Left kidney (tissue), 1 donor: ENCODE measurements at regions not wholly inside any gene's neighbourhood (a gene's known extent, or its start where the extent isn't known, plus 50 kb on each side); places are given as distances from the start of the nearest gene placed in this dataset.

Experiments used
- DNase-seq: peaks from one replicate; pipeline ENCODE4 v3.0.0-alpha.2; 2013

- no peak for DNase-seq
Measured at GRCh38 chr15:31151301-31152233, 50.0 kb upstream of the TRPM1 start.

- DNase-seq = no peak
Measured at GRCh38 chr15:31153531-31153930, 52.0 kb upstream of the TRPM1 start.

- DNase-seq = no peak
Measured at GRCh38 chr15:31155151-31155550, 53.6 kb upstream of the TRPM1 start.

- DNase-seq = no peak
Measured at GRCh38 chr15:31156226-31156625, 54.7 kb upstream of the TRPM1 start.

GRCh38 chr15:31156808-31157207 lies 55.3 kb upstream of the TRPM1 start:
- no peak for DNase-seq

- no peak for DNase-seq
Measured at GRCh38 chr15:31157644-31158069, 56.1 kb upstream of the TRPM1 start.

GRCh38 chr15:31158858-31159569 lies 57.5 kb upstream of the TRPM1 start:
- DNase-seq = no peak

- DNase-seq = no peak
Measured at GRCh38 chr15:31159837-31160236, 58.3 kb upstream of the TRPM1 start.

- no peak for DNase-seq
Measured at GRCh38 chr15:31160297-31160696, 58.8 kb upstream of the TRPM1 start.

- no peak for DNase-seq
Measured at GRCh38 chr15:31160740-31161495, 59.4 kb upstream of the TRPM1 start.

- DNase-seq = no peak
Measured at GRCh38 chr15:31161951-31162350, 60.4 kb upstream of the TRPM1 start.

GRCh38 chr15:31162721-31163510 lies 61.4 kb upstream of the TRPM1 start:
- DNase-seq = no peak

GRCh38 chr15:31163769-31164572 lies 62.4 kb upstream of the TRPM1 start:
- no peak for DNase-seq

- DNase-seq = no peak
Measured at GRCh38 chr15:31164573-31164912, 63.0 kb upstream of the TRPM1 start.

- no peak for DNase-seq
Measured at GRCh38 chr15:31169558-31169957, 68.0 kb upstream of the TRPM1 start.

- no peak for DNase-seq
Measured at GRCh38 chr15:31171731-31172130, 70.2 kb upstream of the TRPM1 start.

GRCh38 chr15:31172606-31173005 lies 71.1 kb upstream of the TRPM1 start:
- DNase-seq = no peak

GRCh38 chr15:31173790-31174450 lies 72.4 kb upstream of the TRPM1 start:
- DNase-seq = no peak

- DNase-seq = no peak
Measured at GRCh38 chr15:31175484-31175883, 74.0 kb upstream of the TRPM1 start.

GRCh38 chr15:31177951-31178350 lies 76.4 kb upstream of the TRPM1 start:
- DNase-seq = no peak
